HK-2 (cell line): ENCODE measurements at regions not wholly inside any gene's neighbourhood (a gene's known extent, or its start where the extent isn't known, plus 50 kb on each side); places are given as distances from the start of the nearest gene placed in this dataset.

Experiments
- DNase-seq: peaks from one replicate; pipeline ENCODE4 v3.0.0-alpha.2; 2018; ENCODE audit not compliant: unreplicated experiment

- DNase-seq: no peak
These were observed 736.9 kb upstream of the ADAMTS5 start for GRCh38 chr21:27703791-27704190.

- DNase-seq: peak; percentile 65
These were observed 734.2 kb upstream of the ADAMTS5 start for GRCh38 chr21:27700974-27701614.

- DNase-seq: no peak
These were observed 728.4 kb upstream of the ADAMTS5 start for GRCh38 chr21:27695246-27695645.

- DNase-seq: no peak
These were observed 727.8 kb upstream of the ADAMTS5 start for GRCh38 chr21:27694667-27695066.

- no peak for DNase-seq
These were observed 726.5 kb upstream of the ADAMTS5 start for GRCh38 chr21:27693376-27693775.

- no peak for DNase-seq
These were observed 724.6 kb upstream of the ADAMTS5 start for GRCh38 chr21:27691516-27691915.

- no peak for DNase-seq
These were observed 724.1 kb upstream of the ADAMTS5 start for GRCh38 chr21:27691006-27691405.

GRCh38 chr21:27690426-27690825, 723.5 kb upstream of the ADAMTS5 start:
- no peak for DNase-seq

GRCh38 chr21:27688773-27689172, 721.9 kb upstream of the ADAMTS5 start:
- DNase-seq: no peak

- DNase-seq: no peak
These were observed 716.4 kb upstream of the ADAMTS5 start for GRCh38 chr21:27683292-27683691.

GRCh38 chr21:27681841-27682240, 715.0 kb upstream of the ADAMTS5 start:
- DNase-seq: no peak

- no peak for DNase-seq
These were observed 714.1 kb upstream of the ADAMTS5 start for GRCh38 chr21:27681038-27681437.

GRCh38 chr21:27680181-27680580, 713.3 kb upstream of the ADAMTS5 start:
- no peak for DNase-seq

GRCh38 chr21:27678511-27678910, 711.6 kb upstream of the ADAMTS5 start:
- no peak for DNase-seq

GRCh38 chr21:27677546-27677945, 710.7 kb upstream of the ADAMTS5 start:
- DNase-seq: no peak

- DNase-seq: no peak
These were observed 708.4 kb upstream of the ADAMTS5 start for GRCh38 chr21:27675306-27675705.

GRCh38 chr21:27674041-27674615, 707.2 kb upstream of the ADAMTS5 start:
- no peak for DNase-seq

- DNase-seq: no peak
These were observed 706.7 kb upstream of the ADAMTS5 start for GRCh38 chr21:27673581-27673980.

- DNase-seq: no peak
These were observed 704.3 kb upstream of the ADAMTS5 start for GRCh38 chr21:27671207-27671606.

GRCh38 chr21:27653481-27653880, 686.6 kb upstream of the ADAMTS5 start:
- no peak for DNase-seq

GRCh38 chr21:27649762-27650161, 682.9 kb upstream of the ADAMTS5 start:
- no peak for DNase-seq

GRCh38 chr21:27649323-27649722, 682.4 kb upstream of the ADAMTS5 start:
- no peak for DNase-seq

- DNase-seq: peak; percentile 13
These were observed 681.7 kb upstream of the ADAMTS5 start for GRCh38 chr21:27648560-27648959.

GRCh38 chr21:27647921-27648320, 681.0 kb upstream of the ADAMTS5 start:
- no peak for DNase-seq
